ENCODE measurements at regions not wholly inside any gene's neighbourhood (a gene's known extent, or its start where the extent isn't known, plus 50 kb on each side); places are given as distances from the start of the nearest gene placed in this dataset.
"Not testable (repeated sequence)": the region's sequence is repeated elsewhere in the genome, so short reads cannot be mapped to it uniquely, and the experiment has no call there.

- DNase-seq (ENCODE audit: low read depth) = no peak
Observed at GRCh38 chr10:86579883-86580520, 58.4 kb upstream of the WAPL start.

- DNase-seq (ENCODE audit: low read depth) = no peak
Observed at GRCh38 chr10:86580521-86580891, 58.9 kb upstream of the WAPL start.

- no peak for DNase-seq (ENCODE audit: low read depth)
Observed at GRCh38 chr10:86583983-86584382, 62.4 kb upstream of the WAPL start.

- DNase-seq (ENCODE audit: low read depth) = peak; percentile 55
Observed at GRCh38 chr10:86585037-86585929, 63.7 kb upstream of the WAPL start.

GRCh38 chr10:86586516-86586915 lies 64.9 kb upstream of the WAPL start:
- DNase-seq (ENCODE audit: low read depth) = no peak

GRCh38 chr10:86588781-86589180 lies 65.6 kb upstream of the OPN4 start:
- DNase-seq (ENCODE audit: low read depth) = not testable (repeated sequence)

GRCh38 chr10:86591436-86591835 lies 62.9 kb upstream of the OPN4 start:
- no peak for DNase-seq (ENCODE audit: low read depth)

GRCh38 chr10:86592413-86592812 lies 61.9 kb upstream of the OPN4 start:
- DNase-seq (ENCODE audit: low read depth) = no peak

GRCh38 chr10:86594535-86594934 lies 59.8 kb upstream of the OPN4 start:
- DNase-seq (ENCODE audit: low read depth) = no peak

- no peak for DNase-seq (ENCODE audit: low read depth)
Observed at GRCh38 chr10:86595496-86595895, 58.9 kb upstream of the OPN4 start.

GRCh38 chr10:86596266-86596665 lies 58.1 kb upstream of the OPN4 start:
- DNase-seq (ENCODE audit: low read depth) = no peak

- no peak for DNase-seq (ENCODE audit: low read depth)
Observed at GRCh38 chr10:86597306-86597705, 57.0 kb upstream of the OPN4 start.

- no peak for DNase-seq (ENCODE audit: low read depth)
Observed at GRCh38 chr10:86598151-86598550, 56.2 kb upstream of the OPN4 start.

- no peak for DNase-seq (ENCODE audit: low read depth)
Observed at GRCh38 chr10:86599041-86599440, 55.3 kb upstream of the OPN4 start.

- DNase-seq (ENCODE audit: low read depth) = no peak
Observed at GRCh38 chr10:86599729-86600128, 54.6 kb upstream of the OPN4 start.

- no peak for DNase-seq (ENCODE audit: low read depth)
Observed at GRCh38 chr10:86600296-86600695, 54.1 kb upstream of the OPN4 start.

GRCh38 chr10:86601956-86602602 lies 52.3 kb upstream of the OPN4 start:
- DNase-seq (ENCODE audit: low read depth) = no peak

- DNase-seq (ENCODE audit: low read depth) = no peak
Observed at GRCh38 chr10:86603256-86603655, 51.1 kb upstream of the OPN4 start.
